ENCODE measurements at regions not wholly inside any gene's neighbourhood (a gene's known extent, or its start where the extent isn't known, plus 50 kb on each side); places are given as distances from the start of the nearest gene placed in this dataset.

GRCh38 chr5:20470997-20471396 is 483.0 kb upstream of the CDH18 start:
- no peak for TF ChIP-seq POLR2A (IDR thresholded peaks at IDR 0.05; ENCODE audit: low read depth, low read length)
- TF ChIP-seq POLR2AphosphoS5 (IDR thresholded peaks at IDR 0.05; ENCODE audit: low read depth, low read length), result no peak
- peak; percentile 66 for TF ChIP-seq SPI1 (IDR thresholded peaks at IDR 0.05; ENCODE audit: low read depth, low read length)
- TF ChIP-seq TAF1 (IDR thresholded peaks at IDR 0.05; ENCODE audit: low read depth, low read length), result no peak
- TF ChIP-seq POU2F2 (IDR thresholded peaks at IDR 0.05; ENCODE audit: low read depth, low read length), result no peak

Data from GM12891 (cell line).